Spleen (tissue), 11 donors: ENCODE measurements at regions not wholly inside any gene's neighbourhood (a gene's known extent, or its start where the extent isn't known, plus 50 kb on each side); places are given as distances from the start of the nearest gene placed in this dataset.

Source experiments
- DNase-seq: peaks from one replicate; pipeline ENCODE4 v3.0.0-alpha.2; 2020
- H3K27ac ChIP-seq, 8 donors: fragments of 200-600 bp; sonication (generic) in 7 of 8; 1 replicate in 4 of 8; 2 replicates in 4 of 8; pipeline versions ENCODE4 v1.5.0 to v1.8.0; 2016 to 2021; ENCODE audit warnings: inconsistent platforms in 4 of 8, mild to moderate bottlenecking in 4 of 8, moderate library complexity in 1 of 8
- H3K27me3 ChIP-seq, 7 donors: fragments of 200-600 bp; sonication (generic) in 6 of 7; replicated peaks in 1 of 7; 1 replicate in 4 of 7; 2 replicates in 3 of 7; pipeline versions ENCODE4 v1.5.0 to v1.8.0; 2016 to 2021; ENCODE audit warnings: inconsistent platforms in 3 of 7, mild to moderate bottlenecking in 1 of 7
- H3K36me3 ChIP-seq, 6 donors: fragments of 200-600 bp; sonication (generic) in 5 of 6; 1 replicate in 4 of 6; 2 replicates in 2 of 6; pipeline versions ENCODE4 v1.5.0 to v1.8.0; 2016 to 2021; ENCODE audit warnings: inconsistent platforms in 2 of 6
- H3K4me1 ChIP-seq, 6 donors: fragments of 200-600 bp; sonication (generic) in 5 of 6; 1 replicate in 3 of 6; 2 replicates in 3 of 6; pipeline versions ENCODE4 v1.5.0 to v1.8.0; 2016 to 2021; ENCODE audit warnings: inconsistent platforms in 3 of 6
- H3K4me3 ChIP-seq, 8 donors: fragments of 200-600 bp; sonication (generic) in 7 of 8; 1 replicate in 4 of 8; 2 replicates in 4 of 8; pipeline versions ENCODE4 v1.5.0 to v1.8.0; 2016 to 2021; ENCODE audit warnings: inconsistent platforms in 4 of 8, mild to moderate bottlenecking in 4 of 8, moderate library complexity in 2 of 8
- H3K9me3 ChIP-seq, 8 donors: fragments of 200-600 bp; sonication (generic) in 7 of 8; 1 replicate in 4 of 8; 2 replicates in 4 of 8; pipeline versions ENCODE4 v1.5.0 to v1.8.0; 2016 to 2021; ENCODE audit warnings: inconsistent platforms in 4 of 8
- POLR2A ChIP-seq, 3 donors: fragments of 450-650 bp; IDR thresholded peaks; one replicate each; pipeline ENCODE4 v1.5.1; 2017; ENCODE audit warnings: antibody characterized with exemption in 3 of 3, mild to moderate bottlenecking in 1 of 3
- POLR2AphosphoS5 ChIP-seq, 3 donors: sonication (generic); formaldehyde crosslinking; IDR thresholded peaks; one replicate each; pipeline ENCODE4 v1.5.1; 2017; ENCODE audit warnings: antibody characterized with exemption in 3 of 3
- WGBS, 5 donors: extraction: QIAGEN DNeasy Blood & Tissue Kit in 3 of 5; methylation state at CpG; one replicate each; pipeline versions ENCODE4 v1.1.5 to v1.1.7; 2013 to 2018; 5-methylcytosine and 5-hydroxymethylcytosine counted together
- intact Hi-C: fragments of 100-400 bp; cut with DNase I; formaldehyde crosslinking; loops from one replicate; pipeline ENCODE4 v1.15.0; 2023; ENCODE audit warnings: low total_unique reads
- TF ChIP-seq, protein P1 (sequence below), 11 experiments: fragments of 200-600 bp in 7 of 11; fragments of 450-650 bp in 4 of 11; sonication (generic) in 4 of 11; IDR thresholded peaks in 8 of 11; conservative IDR thresholded peaks in 3 of 11; 1 replicate in 7 of 11; 2 replicates in 4 of 11; pipeline versions ENCODE4 v1.4.0 to v1.8.0; 2016 to 2021; ENCODE audit warnings: antibody characterized with exemption in 11 of 11, inconsistent platforms in 4 of 11, mild to moderate bottlenecking in 1 of 11
- donor health status: healthy with polysubstance abuse.
- donor health status: DM: no; HTN: no; CAD: no; lungs with moderate emphysema.
- donor health status: DM: no; HTN: no; CAD: no.
- donor health status: Bipolar disorder and iron deficiency.
- donor health status: healthy.
- donor health status: DM: no; HTN: no; CAD: no.
- donor health status: DM: yes; HTN: yes; CAD: no.

DNA sequence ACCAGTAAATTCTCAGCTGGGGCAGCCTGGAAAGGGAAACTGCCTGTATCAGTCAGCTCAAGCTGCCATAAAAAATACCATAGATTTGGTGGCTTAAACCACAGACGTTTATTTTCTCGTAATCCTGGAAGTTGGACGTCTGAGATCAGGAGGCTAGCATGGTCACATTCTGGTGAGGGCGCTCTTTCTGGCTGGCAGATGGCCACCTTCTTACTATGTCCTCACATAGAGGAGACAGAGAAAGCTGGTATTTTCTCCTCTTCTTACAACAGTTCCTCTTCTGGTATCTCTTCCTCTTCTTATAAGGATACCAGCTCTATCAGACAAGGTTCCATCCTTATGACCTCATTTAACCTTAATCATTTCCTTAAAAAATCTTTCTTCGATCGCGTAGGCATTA is 50.5 kb upstream of the RFX3 start:
- TF ChIP-seq, protein P1, sequence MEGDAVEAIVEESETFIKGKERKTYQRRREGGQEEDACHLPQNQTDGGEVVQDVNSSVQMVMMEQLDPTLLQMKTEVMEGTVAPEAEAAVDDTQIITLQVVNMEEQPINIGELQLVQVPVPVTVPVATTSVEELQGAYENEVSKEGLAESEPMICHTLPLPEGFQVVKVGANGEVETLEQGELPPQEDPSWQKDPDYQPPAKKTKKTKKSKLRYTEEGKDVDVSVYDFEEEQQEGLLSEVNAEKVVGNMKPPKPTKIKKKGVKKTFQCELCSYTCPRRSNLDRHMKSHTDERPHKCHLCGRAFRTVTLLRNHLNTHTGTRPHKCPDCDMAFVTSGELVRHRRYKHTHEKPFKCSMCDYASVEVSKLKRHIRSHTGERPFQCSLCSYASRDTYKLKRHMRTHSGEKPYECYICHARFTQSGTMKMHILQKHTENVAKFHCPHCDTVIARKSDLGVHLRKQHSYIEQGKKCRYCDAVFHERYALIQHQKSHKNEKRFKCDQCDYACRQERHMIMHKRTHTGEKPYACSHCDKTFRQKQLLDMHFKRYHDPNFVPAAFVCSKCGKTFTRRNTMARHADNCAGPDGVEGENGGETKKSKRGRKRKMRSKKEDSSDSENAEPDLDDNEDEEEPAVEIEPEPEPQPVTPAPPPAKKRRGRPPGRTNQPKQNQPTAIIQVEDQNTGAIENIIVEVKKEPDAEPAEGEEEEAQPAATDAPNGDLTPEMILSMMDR (IDR thresholded peaks at IDR 0.05 in 8 of 11, conservative IDR thresholded peaks at IDR 0.05 in 3 of 11): no peak
- no peak for TF ChIP-seq POLR2AphosphoS5 (IDR thresholded peaks at IDR 0.05)
- no peak for TF ChIP-seq POLR2A (IDR thresholded peaks at IDR 0.05)
- Histone ChIP-seq H3K36me3 (peaks cover 0 to 13% (median 0%) of the 10 kb centered on the region in 6 donors), H3K4me1 (peaks cover 0 to 10% (median 0%) of the 10 kb centered on the region in 6 donors), H3K9me3 (peaks cover 0 to 29% (median 26%) of the 10 kb centered on the region in 8 donors), H3K27ac (no peak overlapping the region), H3K4me3 (no peak overlapping the region), H3K27me3 (no peaks in the 10 kb centered on the region)
- DNase-seq: no peak
- 41 to 76% (median 59%) methylated on average over 7 of the region's 7 CpGs for WGBS, 5 donors
- intact Hi-C loops: no loop called here

DNA sequence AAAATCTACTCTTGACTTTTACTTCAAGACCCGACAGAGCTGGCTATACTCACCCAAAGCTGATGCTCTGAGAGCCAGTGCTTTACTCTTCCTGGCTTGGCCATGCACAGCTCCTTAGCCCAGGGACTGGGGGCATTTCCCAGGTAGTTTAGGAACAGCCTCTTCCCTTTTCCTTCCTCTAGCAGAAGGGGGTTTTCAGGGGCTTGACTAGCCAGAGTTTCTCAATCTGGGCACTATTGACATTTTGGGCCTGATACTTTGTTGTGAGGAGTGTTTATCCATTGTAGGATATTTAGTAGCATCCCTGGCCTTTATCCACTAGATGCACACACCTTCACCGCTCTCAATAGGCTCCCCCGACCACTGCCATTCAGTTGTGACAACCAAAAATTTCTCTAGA is 50.0 kb upstream of the RFX3 start:
- peaks cover 0 to 23% (median 21%) of the 10 kb centered on the region in 8 donors for H3K9me3 ChIP-seq
- H3K4me1 ChIP-seq: peaks cover 0 to 10% (median 0%) of the 10 kb centered on the region in 6 donors
- intact Hi-C loops: no loop called here
- TF ChIP-seq POLR2AphosphoS5 (IDR thresholded peaks at IDR 0.05) (no peak), POLR2A (IDR thresholded peaks at IDR 0.05) (no peak)
- TF ChIP-seq, protein P1 (IDR thresholded peaks at IDR 0.05 in 8 of 11, conservative IDR thresholded peaks at IDR 0.05 in 3 of 11): no peak
- peaks cover 0 to 13% (median 0%) of the 10 kb centered on the region in 6 donors for H3K36me3 ChIP-seq
- 91 to 99% (median 95%) methylated on average over 3 of the region's 3 CpGs for WGBS, 5 donors
- no peak for DNase-seq
- peak overlapping the region in 1 of 8 donors; percentile 5 for H3K27ac ChIP-seq
- no peak overlapping the region for H3K4me3 ChIP-seq
- H3K27me3 ChIP-seq: no peaks in the 10 kb centered on the region
